Endothelial cell (in vitro differentiated cells): ENCODE measurements at regions not wholly inside any gene's neighbourhood (a gene's known extent, or its start where the extent isn't known, plus 50 kb on each side); places are given as distances from the start of the nearest gene placed in this dataset.

Experiments used
- DNase-seq: peaks from one replicate; pipeline ENCODE4 v3.0.0; 2021; ENCODE audit warnings: low spot score
- H3K27ac Mint-ChIP-seq: one replicate; pipeline ENCODE4 v1.8.0; 2021; ENCODE audit warnings: mixed read lengths, inconsistent platforms; ENCODE audit not compliant: unreplicated experiment
- H3K27me3 Mint-ChIP-seq: one replicate; pipeline ENCODE4 v1.8.0; 2021; ENCODE audit warnings: mild to moderate bottlenecking, moderate library complexity, mixed read lengths, inconsistent platforms; ENCODE audit not compliant: unreplicated experiment
- H3K36me3 Mint-ChIP-seq: one replicate; pipeline ENCODE4 v1.8.0; 2021; ENCODE audit warnings: mild to moderate bottlenecking, low read depth, mixed read lengths, inconsistent platforms; ENCODE audit not compliant: unreplicated experiment
- H3K4me1 Mint-ChIP-seq: one replicate; pipeline ENCODE4 v1.8.0; 2021; ENCODE audit warnings: mild to moderate bottlenecking, mixed read lengths, inconsistent platforms; ENCODE audit not compliant: unreplicated experiment
- H3K4me3 Mint-ChIP-seq: one replicate; pipeline ENCODE4 v1.8.0; 2021; ENCODE audit warnings: mild to moderate bottlenecking, mixed read lengths, inconsistent platforms; ENCODE audit not compliant: unreplicated experiment
- H3K9me3 Mint-ChIP-seq: one replicate; pipeline ENCODE4 v1.8.0; 2021; ENCODE audit warnings: mixed read lengths, inconsistent platforms; ENCODE audit not compliant: unreplicated experiment
- TF ChIP-seq, protein P1 (sequence below): fragments of 200-600 bp; sonication (generic); IDR thresholded peaks from one replicate; pipeline ENCODE4 v1.5.0; 2021; ENCODE audit warnings: antibody characterized with exemption; ENCODE audit not compliant: unreplicated experiment

GRCh38 chr7:45501791-45502190 lies 72.4 kb upstream of the ADCY1 start:
- no peak overlapping the region for H3K4me3 Mint-ChIP-seq
- TF ChIP-seq, protein P1, sequence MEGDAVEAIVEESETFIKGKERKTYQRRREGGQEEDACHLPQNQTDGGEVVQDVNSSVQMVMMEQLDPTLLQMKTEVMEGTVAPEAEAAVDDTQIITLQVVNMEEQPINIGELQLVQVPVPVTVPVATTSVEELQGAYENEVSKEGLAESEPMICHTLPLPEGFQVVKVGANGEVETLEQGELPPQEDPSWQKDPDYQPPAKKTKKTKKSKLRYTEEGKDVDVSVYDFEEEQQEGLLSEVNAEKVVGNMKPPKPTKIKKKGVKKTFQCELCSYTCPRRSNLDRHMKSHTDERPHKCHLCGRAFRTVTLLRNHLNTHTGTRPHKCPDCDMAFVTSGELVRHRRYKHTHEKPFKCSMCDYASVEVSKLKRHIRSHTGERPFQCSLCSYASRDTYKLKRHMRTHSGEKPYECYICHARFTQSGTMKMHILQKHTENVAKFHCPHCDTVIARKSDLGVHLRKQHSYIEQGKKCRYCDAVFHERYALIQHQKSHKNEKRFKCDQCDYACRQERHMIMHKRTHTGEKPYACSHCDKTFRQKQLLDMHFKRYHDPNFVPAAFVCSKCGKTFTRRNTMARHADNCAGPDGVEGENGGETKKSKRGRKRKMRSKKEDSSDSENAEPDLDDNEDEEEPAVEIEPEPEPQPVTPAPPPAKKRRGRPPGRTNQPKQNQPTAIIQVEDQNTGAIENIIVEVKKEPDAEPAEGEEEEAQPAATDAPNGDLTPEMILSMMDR, result no peak
- H3K27me3 Mint-ChIP-seq, result peaks cover 16% of the 10 kb centered on the region
- no peak overlapping the region for H3K27ac Mint-ChIP-seq
- H3K9me3 Mint-ChIP-seq, result peaks cover 25% of the 10 kb centered on the region
- no peak for DNase-seq
- H3K4me1 Mint-ChIP-seq, result peaks cover 3% of the 10 kb centered on the region
- H3K36me3 Mint-ChIP-seq, result peaks cover 14% of the 10 kb centered on the region

GRCh38 chr7:45506059-45506458 lies 68.1 kb upstream of the ADCY1 start:
- Mint-ChIP-seq H3K9me3 (peaks cover 33% of the 10 kb centered on the region), H3K36me3 (peaks cover 22% of the 10 kb centered on the region)

GRCh38 chr7:45509222-45509621 lies 64.9 kb upstream of the ADCY1 start:
- TF ChIP-seq, protein P1, result no peak
- H3K4me1 Mint-ChIP-seq, result peaks cover 3% of the 10 kb centered on the region

More at GRCh38 chr7:45506059-45506458, 68.1 kb upstream of the ADCY1 start:
- Mint-ChIP-seq H3K4me3 (no peak overlapping the region), H3K4me1 (peaks cover 3% of the 10 kb centered on the region), H3K27me3 (peaks cover 20% of the 10 kb centered on the region), H3K27ac (peak overlapping the region; percentile 86)
- no peak for DNase-seq
- TF ChIP-seq, protein P1, result no peak

DNA sequence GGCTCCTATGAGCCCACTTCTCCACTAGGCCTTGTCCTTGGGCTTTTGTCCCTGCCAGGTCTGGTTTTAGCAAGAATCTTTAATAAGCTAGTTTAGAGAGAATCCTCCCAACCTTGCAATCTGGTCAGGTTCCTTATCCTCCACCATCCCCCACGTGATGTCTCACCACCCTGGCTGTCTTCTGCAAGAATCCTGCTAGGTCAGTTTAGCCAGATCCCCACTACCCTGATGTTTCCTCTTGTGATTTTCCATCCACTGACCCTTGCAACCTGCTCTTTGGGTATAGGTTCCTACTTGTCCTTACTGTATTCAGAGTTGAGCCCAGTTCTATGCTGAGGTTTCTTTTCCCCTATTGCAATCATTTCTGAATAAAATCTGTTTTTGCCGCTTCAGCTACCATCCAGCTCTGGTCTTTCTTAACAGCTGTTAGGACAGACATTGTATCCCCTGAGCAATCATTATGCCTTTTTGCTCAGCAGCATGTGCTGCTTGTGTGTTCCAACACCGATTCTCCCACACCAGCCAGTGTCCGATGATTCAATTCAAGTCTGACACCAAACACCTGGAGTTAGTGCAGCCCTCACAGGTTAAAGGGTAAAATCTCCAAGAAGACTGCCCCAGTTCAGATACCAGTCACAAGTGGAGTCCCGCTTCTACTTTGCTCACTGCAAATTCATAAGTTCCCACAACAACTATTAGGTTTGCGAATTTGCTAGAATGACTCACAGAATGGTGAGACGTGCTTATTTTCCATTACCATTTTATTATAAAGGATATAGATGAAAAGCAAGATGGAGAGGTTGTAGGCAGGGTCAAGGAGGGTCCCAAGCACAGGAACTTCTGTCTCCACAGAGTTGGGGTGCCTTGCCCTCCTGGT lies 62.2 kb upstream of the ADCY1 start:
- H3K36me3 Mint-ChIP-seq, result peaks cover 8% of the 10 kb centered on the region
- TF ChIP-seq, protein P1, result no peak
- peaks cover 8% of the 10 kb centered on the region for H3K9me3 Mint-ChIP-seq
- no peak overlapping the region for H3K27ac Mint-ChIP-seq
- no peaks in the 10 kb centered on the region for H3K4me1 Mint-ChIP-seq
- peaks cover 4% of the 10 kb centered on the region for H3K27me3 Mint-ChIP-seq
- H3K4me3 Mint-ChIP-seq, result no peak overlapping the region
- no peak for DNase-seq

More at GRCh38 chr7:45509222-45509621, 64.9 kb upstream of the ADCY1 start:
- Mint-ChIP-seq H3K9me3 (peaks cover 32% of the 10 kb centered on the region), H3K4me3 (no peak overlapping the region), H3K27ac (no peak overlapping the region), H3K36me3 (peaks cover 22% of the 10 kb centered on the region), H3K27me3 (peaks cover 19% of the 10 kb centered on the region)
- no peak for DNase-seq

GRCh38 chr7:45514944-45515343 lies 59.2 kb upstream of the ADCY1 start:
- TF ChIP-seq, protein P1, result no peak
- DNase-seq, result no peak
- Mint-ChIP-seq H3K27ac (no peak overlapping the region), H3K27me3 (peaks cover 2% of the 10 kb centered on the region), H3K36me3 (no peaks in the 10 kb centered on the region), H3K4me1 (no peaks in the 10 kb centered on the region), H3K4me3 (no peak overlapping the region), H3K9me3 (no peaks in the 10 kb centered on the region)
